Epidermal melanocyte (primary cell): ENCODE measurements at regions not wholly inside any gene's neighbourhood (a gene's known extent, or its start where the extent isn't known, plus 50 kb on each side); places are given as distances from the start of the nearest gene placed in this dataset.

ENCODE experiments used
- DNase-seq: peaks from one replicate; pipeline ENCODE4 v3.0.0; 2011; ENCODE audit warnings: low spot score; ENCODE audit not compliant: insufficient read length

DNA sequence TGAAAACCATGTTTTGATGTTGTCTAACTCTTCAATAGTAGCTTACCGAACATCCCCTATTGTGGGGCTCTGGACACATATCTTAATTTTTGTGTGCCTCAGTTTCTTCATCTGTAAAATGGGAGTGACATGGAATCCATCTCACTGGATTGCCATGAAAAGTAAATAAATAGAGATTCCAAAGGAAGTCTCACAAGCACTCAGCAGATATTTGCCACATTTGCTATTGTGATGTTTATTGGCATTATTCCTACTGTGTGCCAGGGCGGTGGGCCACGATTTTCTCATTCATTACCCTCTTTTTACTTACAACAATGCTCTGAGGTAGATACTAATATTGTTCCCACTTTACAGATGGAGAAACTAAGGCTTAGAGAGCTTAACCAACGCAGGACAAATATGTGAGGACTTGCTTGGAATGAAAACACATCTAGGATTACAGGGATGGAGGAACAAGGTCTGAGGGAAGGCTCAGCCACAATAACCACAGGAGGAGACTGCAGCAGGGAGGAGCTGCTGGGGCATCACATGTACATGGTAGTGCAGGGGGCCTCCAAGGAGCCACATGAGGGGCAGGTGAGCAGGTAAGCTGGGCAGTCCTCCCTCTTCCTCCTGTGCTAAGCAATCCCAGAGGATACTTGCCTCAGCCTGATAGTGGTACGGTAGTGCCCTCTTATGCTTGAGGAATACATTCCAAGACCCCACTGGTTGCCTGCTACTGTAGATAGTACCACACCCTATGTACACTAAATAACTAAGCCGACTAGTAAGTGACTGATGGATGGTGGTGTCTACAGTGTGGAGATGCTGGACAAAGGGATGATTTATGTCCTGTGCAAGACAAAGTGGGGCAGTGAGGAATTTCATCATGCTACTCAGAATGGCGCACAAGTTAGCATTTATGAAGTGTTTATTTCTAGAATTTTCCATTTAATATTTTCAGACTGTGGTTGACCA lies 176.9 kb downstream of the FOXA2 start:
- DNase-seq: no peak

DNA sequence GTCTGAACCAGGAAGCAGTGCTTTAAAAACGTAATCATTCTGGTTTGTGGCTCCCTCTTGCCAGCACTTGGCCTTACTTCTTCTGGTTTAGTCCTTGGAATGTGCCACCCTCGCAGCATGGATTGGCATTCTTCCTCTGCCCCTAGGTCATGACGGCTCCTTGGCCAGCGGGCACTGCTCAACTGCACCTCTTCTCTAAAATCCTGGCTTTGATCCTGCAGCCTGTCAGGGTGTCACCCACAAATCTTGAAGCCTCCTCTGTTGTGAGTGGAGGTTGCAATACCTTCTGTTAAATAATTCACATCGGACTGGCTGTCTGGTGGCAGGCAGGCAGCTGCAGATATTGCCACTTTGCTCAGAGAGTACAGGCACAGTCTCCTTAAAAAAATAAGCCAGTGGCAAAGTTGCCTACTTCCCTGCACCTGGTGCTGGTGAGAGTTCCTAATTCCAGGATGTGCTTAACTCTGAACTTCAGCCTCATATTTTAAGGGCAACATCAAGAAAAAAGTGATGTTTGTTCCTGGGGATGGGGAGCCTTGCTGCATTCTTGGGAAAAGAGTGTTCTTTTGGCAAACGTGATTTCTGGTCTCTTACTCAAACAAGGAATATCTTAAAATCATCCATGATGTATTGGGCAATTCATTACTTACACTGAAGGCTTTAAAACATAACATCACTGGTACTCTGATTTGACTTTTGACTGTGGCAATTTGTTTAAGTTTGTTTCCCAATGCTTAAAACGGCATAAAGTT lies 179.8 kb downstream of the FOXA2 start:
- DNase-seq: no peak

DNA sequence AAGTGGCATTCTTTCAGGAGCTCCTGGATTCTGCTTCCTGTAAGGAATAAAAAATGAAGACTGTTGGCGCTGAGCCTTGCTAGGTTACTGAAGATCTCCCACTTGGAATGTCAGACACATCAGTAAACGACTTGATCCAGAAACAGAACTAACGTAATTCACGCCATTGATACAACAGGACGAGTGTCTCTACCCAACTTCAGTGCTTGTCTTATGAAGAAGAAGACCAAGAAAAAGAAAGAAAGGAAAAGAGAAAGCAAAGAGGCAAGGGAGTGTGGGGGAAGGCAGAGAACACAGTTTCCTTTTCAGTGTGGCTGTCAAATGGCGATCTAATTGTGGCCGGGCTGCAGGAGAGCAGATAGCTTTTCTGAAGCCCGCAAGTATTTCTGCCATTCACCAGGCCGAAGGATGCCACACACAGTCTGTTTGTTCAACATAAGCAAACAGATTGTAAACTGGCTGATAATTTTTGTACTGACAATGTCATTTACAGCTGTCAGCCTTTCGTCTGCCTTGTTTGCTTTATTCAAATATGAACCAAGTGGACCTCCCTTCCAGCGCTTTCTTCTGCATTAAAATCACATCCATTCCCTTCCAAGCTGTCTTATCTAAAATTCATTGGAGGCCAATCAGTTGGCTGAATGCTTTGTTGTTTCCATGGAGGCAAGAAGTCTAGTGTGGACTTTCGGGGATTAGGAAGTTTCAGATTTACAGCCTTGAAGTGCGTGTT lies 180.6 kb downstream of the FOXA2 start:
- DNase-seq: no peak

DNA sequence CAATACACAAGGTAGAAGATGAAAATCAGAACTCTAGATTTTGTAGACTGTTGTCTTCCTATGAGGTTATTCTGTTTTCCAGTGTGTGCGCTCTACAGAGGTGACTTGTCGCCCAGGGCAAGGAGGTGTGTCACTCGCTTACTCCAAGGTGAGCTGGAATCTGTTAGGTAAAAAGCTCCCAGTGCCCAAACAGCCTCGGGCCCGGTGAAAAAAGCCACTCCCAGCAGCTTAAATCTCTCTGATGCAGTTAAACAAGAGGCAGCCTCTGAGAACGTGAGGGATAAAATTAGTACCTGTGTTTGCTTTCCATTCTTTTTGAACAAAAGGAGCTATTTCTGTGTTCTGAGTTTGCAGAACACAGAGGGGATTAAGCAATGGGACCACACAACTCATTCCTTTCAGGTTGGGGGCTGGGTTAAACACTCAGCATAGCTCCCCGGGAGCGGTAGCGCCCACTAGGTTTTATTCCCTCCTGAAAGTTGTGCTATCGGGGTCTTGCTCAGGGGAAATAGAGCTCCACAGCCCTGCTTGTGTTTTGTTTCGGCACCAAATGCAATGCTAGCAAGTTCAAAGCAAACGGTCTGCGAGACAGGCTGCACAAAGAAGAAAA lies 181.2 kb downstream of the FOXA2 start:
- DNase-seq: no peak

- DNase-seq: no peak
These were observed 181.8 kb downstream of the FOXA2 start for GRCh38 chr20:22402550-22402949.

- DNase-seq: no peak
These were observed 183.9 kb downstream of the FOXA2 start for GRCh38 chr20:22400440-22400839.

DNA sequence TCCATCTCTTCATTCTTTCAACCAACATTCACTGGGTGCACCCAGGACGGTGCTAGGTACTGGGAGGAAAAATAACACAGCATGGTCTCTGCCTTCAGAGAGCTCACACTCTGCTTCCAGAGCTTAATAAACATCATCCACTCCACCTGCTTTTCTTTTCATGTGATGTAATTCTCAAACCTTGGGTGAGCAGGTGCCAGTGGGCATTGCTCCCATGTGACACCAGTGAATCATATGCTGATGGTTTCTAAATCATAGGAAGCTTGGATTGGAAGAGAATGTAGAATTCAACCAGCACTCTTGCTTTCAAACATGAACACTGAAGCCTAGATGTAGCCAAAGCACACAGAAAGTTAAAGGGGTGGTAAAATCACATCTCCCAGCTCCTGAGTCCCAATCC lies 189.8 kb downstream of the FOXA2 start:
- no peak for DNase-seq

- DNase-seq: no peak
These were observed 193.8 kb downstream of the FOXA2 start for GRCh38 chr20:22390543-22390903.

GRCh38 chr20:22389836-22390542 lies 194.4 kb downstream of the FOXA2 start:
- no peak for DNase-seq

DNA sequence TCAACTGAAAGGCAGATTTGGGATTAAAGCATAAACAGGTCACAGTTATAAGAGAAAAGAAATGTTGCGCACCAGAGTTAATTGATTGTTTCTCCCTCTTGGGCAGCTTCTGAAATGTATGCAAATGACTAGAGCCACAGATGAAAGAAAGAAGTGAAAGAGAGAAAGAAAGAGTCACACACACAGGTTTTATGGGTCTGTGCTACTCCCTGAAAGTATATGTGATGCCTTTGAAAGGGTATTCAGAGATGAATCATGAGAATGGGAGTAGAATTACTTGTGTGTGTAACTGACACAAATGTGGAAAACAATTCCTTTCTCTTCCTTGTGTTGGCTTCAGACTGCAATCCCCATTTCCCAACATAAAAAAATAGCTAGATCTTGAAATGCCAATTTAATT lies 196.9 kb downstream of the FOXA2 start:
- no peak for DNase-seq

- no peak for DNase-seq
These were observed 198.1 kb downstream of the FOXA2 start for GRCh38 chr20:22386306-22386623.

DNA sequence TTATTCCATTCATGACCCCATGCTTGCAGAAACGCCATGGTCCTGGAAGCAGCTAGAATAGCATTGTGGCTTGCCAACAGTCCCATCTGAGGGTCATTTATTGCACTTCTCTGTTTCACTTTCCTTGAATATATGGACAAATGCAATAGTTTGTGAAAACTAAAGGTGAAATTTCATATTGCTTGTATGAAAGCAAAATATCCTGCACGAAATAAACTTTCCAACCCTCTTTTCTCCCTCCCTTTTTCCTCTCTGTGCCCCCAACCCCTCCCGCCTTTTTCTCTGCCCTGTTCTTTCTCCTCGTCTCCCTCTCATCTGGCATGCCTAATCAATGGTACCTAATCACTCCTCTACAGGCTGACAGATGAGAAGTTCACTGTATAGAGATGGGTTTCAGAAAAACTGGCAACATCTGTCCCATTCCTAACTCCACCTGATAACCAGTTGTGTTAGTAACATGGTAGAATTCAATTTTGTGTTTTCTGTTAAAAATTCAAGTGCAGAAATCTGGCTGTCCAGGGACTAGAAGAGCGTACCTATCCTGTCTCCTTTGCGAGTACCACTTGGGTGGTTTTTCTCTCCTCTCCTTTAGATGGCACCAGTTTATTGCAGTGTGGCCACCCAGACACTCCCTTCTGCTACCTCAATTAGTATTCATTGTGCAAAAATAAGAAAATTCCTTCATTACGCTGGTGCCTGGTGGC lies 198.6 kb downstream of the FOXA2 start:
- no peak for DNase-seq

- no peak for DNase-seq
These were observed 199.4 kb downstream of the FOXA2 start for GRCh38 chr20:22384978-22385377.

DNA sequence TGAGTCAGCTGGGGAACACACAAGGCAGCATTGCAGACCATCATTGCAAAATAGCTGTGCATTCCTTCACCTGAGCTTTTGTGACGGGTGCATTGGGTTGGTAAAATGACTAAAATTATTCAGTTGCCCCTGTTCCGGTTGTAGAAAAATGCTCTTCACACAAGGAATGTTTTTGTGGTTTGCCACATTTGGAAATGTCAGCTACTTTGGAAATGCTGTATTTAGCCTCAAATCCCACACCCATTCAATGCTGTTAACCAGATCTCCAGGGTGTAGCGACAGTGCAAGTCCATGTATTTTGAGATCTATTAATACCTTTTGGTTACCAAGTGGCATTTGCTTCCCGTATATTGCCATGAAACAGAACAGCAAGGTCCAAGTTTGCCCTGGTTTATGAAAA lies 201.2 kb downstream of the FOXA2 start:
- no peak for DNase-seq

DNA sequence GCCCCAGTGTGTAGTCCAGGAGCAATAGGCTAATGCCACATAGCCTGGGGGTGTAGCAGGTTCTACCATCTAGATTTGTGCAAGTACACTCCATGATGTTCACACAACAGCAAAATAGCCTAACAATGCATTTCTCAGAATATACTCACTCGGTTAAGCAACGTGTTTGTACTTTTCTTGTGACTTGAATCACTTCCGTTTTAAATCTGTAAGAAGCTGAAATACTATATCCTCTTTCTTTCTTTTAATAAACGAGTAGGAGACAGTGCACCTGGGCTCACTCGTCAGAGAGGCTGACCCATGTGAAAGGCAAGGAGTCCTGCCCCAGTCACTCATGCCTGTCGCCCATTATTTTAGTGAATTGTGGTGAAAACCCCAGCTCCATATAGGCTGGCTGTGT lies 201.6 kb downstream of the FOXA2 start:
- DNase-seq: no peak

DNA sequence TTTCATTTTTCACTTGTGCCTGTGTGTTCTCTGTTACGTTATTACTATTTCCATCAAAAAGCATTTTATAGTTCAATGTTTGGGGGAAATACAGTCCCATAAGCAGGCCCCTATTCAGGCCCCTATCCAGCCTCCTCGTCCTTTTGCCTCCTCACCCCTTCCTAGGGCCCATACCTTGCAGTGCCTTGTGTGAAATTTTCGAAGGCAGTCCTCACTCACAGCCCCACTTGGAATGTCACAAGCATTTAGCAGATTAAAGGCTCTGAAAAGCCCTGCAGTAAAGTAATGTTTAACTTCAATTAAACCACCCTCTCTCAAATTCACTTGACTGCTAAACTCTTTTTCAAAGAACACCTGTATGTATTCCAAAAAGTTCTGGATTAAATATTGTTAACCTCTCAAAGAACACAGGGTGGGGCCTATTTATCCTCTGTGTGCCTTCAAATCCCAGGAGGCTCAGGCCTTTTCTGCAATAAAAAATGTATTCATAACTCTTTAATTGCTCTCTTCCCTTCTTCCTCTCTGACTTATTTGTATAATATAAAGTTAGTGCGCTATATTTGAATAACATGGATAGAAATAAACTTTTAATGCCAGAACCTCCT lies 202.5 kb downstream of the FOXA2 start:
- DNase-seq: no peak

- DNase-seq: no peak
These were observed 204.9 kb downstream of the FOXA2 start for GRCh38 chr20:22379472-22379871.

DNA sequence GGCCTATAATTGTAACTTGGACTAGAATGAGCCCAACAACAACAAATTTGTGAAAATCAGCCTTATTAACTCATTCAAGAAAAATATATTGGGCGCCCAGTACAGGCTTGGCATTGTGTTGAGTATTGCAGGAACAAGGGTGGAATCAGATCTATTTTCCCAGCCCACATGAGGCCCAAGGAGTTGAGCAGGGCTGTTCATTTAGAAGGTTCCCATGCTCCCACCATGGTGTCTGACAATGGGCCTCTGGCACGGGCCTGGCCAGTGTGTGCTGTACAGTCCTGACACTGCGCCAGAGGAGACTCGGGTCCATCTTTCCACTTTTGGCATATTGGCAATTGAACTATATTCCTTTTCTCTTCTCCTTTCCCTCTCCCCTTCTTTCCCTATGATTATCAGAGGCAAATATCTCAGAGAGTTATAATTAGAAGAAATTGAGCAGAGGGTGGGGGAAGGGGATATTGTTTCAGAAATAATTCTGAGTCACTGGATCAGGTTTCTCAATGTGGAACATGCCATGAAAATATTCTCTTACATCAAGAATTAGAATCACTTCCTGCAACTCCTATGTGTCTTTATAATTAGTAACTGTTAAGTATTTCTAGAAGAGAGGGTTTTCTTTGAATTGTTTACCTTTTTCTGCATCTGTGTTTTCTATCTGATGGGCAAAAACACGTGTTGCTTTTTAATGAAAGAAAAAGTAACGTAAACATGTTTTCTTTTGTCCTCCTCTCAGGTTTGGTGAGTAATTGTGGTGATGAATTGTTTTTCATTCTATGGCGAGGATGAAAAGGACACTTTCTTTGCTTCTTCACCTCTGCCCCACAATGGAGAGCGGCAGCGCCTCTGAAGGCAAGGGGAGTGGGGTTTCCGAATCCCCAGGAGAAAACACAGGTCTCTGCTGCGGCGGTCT lies 209.4 kb downstream of the FOXA2 start:
- DNase-seq: no peak

GRCh38 chr20:22374066-22374465 lies 210.3 kb downstream of the FOXA2 start:
- DNase-seq: no peak
